ENCODE measurements at regions not wholly inside any gene's neighbourhood (a gene's known extent, or its start where the extent isn't known, plus 50 kb on each side); places are given as distances from the start of the nearest gene placed in this dataset.

GRCh38 chr20:43389839-43390626, 67.7 kb upstream of the SRSF6 start:
- no peaks in the 10 kb centered on the region for H3K36me3 ChIP-seq (ENCODE audit: control insufficient read depth in 4 of 4, insufficient read depth in 3 of 4, low read depth in 1 of 4, low read length in 3 of 4)
- H3K27ac ChIP-seq (ENCODE audit: low read depth in 1 of 2, low read length in 2 of 2): no peak overlapping the region
- no peaks in the 10 kb centered on the region for H3K4me1 ChIP-seq (ENCODE audit: control insufficient read depth in 4 of 4, insufficient read depth in 4 of 4, low read length in 3 of 4)
- TF ChIP-seq YY1 (IDR thresholded peaks at IDR 0.05): no peak
- TF ChIP-seq RXRA (IDR thresholded peaks at IDR 0.05): no peak
- TF ChIP-seq JUND (IDR thresholded peaks at IDR 0.05): no peak
- TF ChIP-seq HNF4A (conservative IDR thresholded peaks at IDR 0.05): no peak
- no peak for TF ChIP-seq FOXA1 (IDR thresholded peaks at IDR 0.05)
- no peak for TF ChIP-seq RAD21 (IDR thresholded peaks at IDR 0.05)
- TF ChIP-seq NR2F2 (IDR thresholded peaks at IDR 0.05): no peak
- no peak for TF ChIP-seq ZBTB33 (IDR thresholded peaks at IDR 0.05)
- no peak for TF ChIP-seq TAF1 (conservative IDR thresholded peaks at IDR 0.05)
- no peak for TF ChIP-seq ATF3 (IDR thresholded peaks at IDR 0.05)
- no peak for TF ChIP-seq CTCF (IDR thresholded peaks at IDR 0.05; ENCODE audit: low read depth, low read length, missing input control)
- no peak for TF ChIP-seq MAX (IDR thresholded peaks at IDR 0.05)
- no peak for TF ChIP-seq FOXA2 (IDR thresholded peaks at IDR 0.05)
- TF ChIP-seq GABPA (IDR thresholded peaks at IDR 0.05 in 1 of 2, conservative IDR thresholded peaks at IDR 0.05 in 1 of 2): no peak
- TF ChIP-seq EGR1 (IDR thresholded peaks at IDR 0.05; ENCODE audit: low read depth in 2 of 2): no peak
- no peak for TF ChIP-seq HNF4G (IDR thresholded peaks at IDR 0.05)
- no peak for TF ChIP-seq REST (IDR thresholded peaks at IDR 0.05)
- TF ChIP-seq SP1 (IDR thresholded peaks at IDR 0.05): no peak
- whole genome bisulfite sequencing: 37% methylated on average over 26 of the region's 26 CpGs
- peaks cover 0 to 3% (median 0%) of the 10 kb centered on the region in 4 donors for H3K9me3 ChIP-seq (ENCODE audit: control insufficient read depth in 4 of 4, low read length in 3 of 4)
- no peak overlapping the region for H3K9ac ChIP-seq (ENCODE audit: low read depth in 1 of 2, low read length in 2 of 2)
- peaks cover 0 to 6% (median 0%) of the 10 kb centered on the region in 4 donors for H3K27me3 ChIP-seq (ENCODE audit: control insufficient read depth in 4 of 4, insufficient read depth in 4 of 4, low read length in 3 of 4)
- no peak overlapping the region for H3K4me3 ChIP-seq (ENCODE audit: low read depth in 1 of 3, low read length in 3 of 3)
- DNase-seq (ENCODE audit: low spot score): no peak
